Esophagus muscularis mucosa (tissue), 4 donors: ENCODE measurements at regions not wholly inside any gene's neighbourhood (a gene's known extent, or its start where the extent isn't known, plus 50 kb on each side); places are given as distances from the start of the nearest gene placed in this dataset.

ENCODE experiments used
- CTCF ChIP-seq, 3 experiments: fragments of 200-600 bp in 2 of 3; fragments of 450-650 bp in 1 of 3; sonication (generic) in 2 of 3; IDR thresholded peaks; one replicate each; pipeline ENCODE4 v1.5.1; 2017 to 2019; ENCODE audit warnings: antibody characterized with exemption in 3 of 3, mild to moderate bottlenecking in 2 of 3, moderate library complexity in 1 of 3
- EP300 ChIP-seq: sonication (generic); formaldehyde crosslinking; IDR thresholded peaks from one replicate; pipeline ENCODE4 v1.6.1; 2017; ENCODE audit warnings: antibody characterized with exemption
- POLR2AphosphoS5 ChIP-seq, 2 donors: sonication (generic); formaldehyde crosslinking; IDR thresholded peaks; one replicate each; pipeline ENCODE4 v1.6.1; 2017; ENCODE audit warnings: antibody characterized with exemption in 2 of 2

GRCh38 chr7:35998481-35998880, 154.6 kb upstream of the EEPD1 start:
- TF ChIP-seq CTCF (IDR thresholded peaks at IDR 0.05), result no peak
- TF ChIP-seq EP300, result no peak
- no peak for TF ChIP-seq POLR2AphosphoS5 (IDR thresholded peaks at IDR 0.05)
